RPMI7951 (cell line): ENCODE measurements at regions not wholly inside any gene's neighbourhood (a gene's known extent, or its start where the extent isn't known, plus 50 kb on each side); places are given as distances from the start of the nearest gene placed in this dataset.
A peak's percentile ranks its signal among the peaks of the same experiment; 100 is the strongest.

Experiments
- DNase-seq: peaks from one replicate; pipeline ENCODE4 v3.0.0-alpha.2; 2012; ENCODE audit warnings: low read depth

GRCh38 chr15:85976986-85977385 lies 102.7 kb upstream of the AGBL1 start:
- DNase-seq = peak; percentile 38

- no peak for DNase-seq
These were observed 102.1 kb upstream of the AGBL1 start for GRCh38 chr15:85977586-85977985.

DNA sequence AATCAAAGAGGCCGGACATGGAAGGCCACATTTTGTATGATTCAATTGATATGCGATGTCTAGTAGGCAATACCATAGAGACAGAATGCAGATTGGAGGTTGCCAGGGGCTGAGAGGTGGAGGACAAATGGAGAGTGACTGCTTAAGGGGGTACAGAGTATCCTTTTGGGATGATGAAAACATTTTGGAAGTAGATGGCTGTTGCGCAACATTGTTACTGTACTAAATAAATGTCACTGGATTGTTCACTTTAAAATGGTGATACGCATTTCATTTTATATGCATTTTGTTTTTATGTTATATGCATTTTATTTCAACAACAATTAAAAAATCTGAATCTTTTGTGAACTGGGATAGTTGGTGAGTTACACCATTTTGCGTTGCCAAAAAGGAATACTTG lies 99.7 kb upstream of the AGBL1 start:
- no peak for DNase-seq

DNA sequence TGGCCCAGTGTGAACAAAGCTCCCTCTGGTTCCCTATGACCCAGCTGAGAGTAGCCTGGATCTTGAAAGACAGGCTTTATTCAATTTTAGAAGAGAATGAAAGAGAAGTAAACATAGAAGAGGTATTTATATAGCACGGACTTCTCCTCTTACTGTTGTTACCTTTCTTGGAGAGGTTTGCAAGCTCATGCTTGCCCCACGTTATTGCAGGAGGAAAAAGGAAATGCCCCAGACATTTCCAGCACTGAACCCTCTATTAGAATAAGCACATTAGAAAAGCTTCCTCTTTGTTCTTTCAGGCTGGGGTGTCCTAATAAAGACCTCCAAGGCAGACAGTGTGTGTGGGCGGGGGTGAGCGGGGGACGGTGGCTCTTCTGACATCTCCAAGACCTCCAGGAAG lies 98.7 kb upstream of the AGBL1 start:
- DNase-seq = no peak

DNA sequence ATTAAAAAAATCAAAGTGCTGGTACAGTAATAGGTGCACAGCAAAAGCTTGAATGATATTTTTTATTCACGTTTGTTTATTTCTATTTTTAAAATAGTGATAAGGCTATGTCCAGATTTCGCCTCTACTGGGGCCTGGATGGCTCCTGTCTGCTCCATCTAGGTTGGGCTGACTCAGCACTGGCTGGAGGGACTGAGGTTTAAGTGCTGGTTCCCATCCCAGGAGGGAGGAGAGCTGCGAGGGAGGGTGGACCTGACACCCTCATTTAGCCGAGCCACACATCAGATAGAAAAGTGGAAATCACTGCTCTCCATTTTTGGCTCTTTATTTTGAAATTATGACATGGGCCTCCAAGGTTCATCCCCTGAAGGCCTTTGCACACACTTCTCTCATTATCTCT lies 95.4 kb upstream of the AGBL1 start:
- no peak for DNase-seq

DNA sequence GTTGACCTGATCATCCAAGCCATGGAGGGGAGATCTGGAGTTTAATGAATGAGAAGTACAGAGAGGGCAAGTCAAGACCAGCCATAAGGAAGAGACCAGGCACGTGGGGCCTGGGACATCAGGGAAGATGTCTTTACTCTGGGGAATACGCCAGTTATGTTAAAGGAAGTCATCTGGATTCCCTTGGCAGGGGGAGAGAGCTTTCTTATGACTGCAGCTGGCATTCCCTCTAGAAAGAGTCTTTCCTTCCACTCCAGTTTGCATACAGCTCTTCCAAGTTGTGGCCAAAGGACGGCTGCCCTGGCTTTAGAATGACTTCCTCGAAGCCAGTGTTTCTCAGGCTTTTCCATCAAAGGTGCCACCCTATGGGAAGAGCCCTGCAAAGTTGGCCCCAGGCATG lies 93.6 kb upstream of the AGBL1 start:
- no peak for DNase-seq

DNA sequence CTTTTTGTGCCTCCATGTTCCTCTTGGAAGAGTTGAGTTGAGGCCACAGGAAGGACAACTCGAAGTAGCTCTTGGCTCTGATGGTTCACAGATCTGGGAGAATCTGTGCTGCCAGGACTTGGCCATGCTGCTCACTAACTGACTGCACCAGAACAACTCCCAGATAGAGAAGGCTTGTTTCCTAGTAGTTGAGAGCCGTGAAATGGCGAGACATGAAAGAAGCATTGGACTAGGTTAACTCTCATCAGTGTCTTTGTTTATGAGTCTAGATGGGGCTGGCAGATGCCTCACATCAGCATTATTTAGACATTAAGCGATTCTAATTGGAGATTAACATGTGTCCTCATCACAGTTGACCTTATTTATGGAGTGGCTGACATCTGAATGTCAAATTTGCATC lies 92.9 kb upstream of the AGBL1 start:
- DNase-seq = no peak

GRCh38 chr15:85988741-85989140 lies 90.9 kb upstream of the AGBL1 start:
- DNase-seq = no peak

DNA sequence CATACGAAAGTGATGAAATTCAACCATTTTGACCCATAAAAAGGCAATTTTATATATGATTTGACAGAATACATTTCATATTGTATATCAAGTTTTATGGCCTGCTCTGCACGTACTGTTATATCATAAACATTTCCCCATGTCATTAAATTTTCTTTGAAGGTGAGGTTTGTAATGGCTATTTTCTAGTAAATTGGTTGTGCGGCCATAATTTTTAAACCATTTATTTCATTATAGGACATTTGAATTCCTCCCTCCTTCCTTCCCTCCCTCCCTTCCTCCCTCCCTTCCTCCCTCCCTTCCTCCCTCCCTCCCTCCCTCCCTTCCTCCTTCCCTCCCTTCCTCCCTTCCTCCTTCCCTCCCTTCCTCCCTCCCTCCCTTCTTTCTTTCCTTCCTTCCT lies 87.4 kb upstream of the AGBL1 start:
- no peak for DNase-seq

- DNase-seq = no peak
These were observed 86.6 kb upstream of the AGBL1 start for GRCh38 chr15:85993116-85993515.

DNA sequence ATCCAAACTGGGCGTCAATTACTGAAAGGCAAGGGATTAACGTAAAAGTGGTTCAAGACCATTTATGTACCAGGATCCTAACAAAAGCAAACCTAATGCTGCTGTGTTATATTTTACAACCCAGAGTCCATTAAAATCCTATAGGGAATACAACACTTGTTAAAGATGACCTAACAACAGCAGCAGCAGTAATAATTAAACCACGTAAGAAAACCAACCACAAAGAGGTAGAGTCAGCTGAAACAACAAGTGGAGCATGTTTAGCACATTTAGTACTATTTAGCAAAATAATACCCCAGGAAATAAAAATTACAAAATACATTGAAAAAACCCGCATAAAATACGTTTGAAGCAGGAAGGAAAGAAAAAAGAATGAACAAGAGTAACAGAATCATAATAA lies 82.1 kb upstream of the AGBL1 start:
- no peak for DNase-seq

DNA sequence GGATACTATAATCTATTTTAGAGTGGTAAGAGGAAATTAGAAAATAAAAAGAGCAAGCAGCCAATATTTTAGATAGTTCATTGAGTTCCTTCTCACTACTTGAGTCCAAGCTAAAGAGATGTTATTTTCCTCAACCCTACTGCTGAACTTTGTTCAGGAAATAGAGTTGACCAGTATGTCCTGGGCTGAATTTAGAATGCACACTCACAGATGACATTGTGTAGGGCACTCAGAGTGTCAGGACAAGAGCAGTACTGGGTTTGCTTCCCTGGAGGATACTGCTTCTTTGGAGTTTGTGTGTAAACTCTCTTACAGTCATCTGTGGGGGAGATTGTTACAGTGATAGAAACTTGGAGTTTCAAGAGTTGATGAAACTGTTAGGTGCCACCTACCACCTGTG lies 80.0 kb upstream of the AGBL1 start:
- DNase-seq = no peak

GRCh38 chr15:86001200-86001599 lies 78.5 kb upstream of the AGBL1 start:
- DNase-seq = peak; percentile 54

GRCh38 chr15:86002444-86002843 lies 77.2 kb upstream of the AGBL1 start:
- DNase-seq = peak; percentile 37

- DNase-seq = no peak
These were observed 75.6 kb upstream of the AGBL1 start for GRCh38 chr15:86004061-86004460.

DNA sequence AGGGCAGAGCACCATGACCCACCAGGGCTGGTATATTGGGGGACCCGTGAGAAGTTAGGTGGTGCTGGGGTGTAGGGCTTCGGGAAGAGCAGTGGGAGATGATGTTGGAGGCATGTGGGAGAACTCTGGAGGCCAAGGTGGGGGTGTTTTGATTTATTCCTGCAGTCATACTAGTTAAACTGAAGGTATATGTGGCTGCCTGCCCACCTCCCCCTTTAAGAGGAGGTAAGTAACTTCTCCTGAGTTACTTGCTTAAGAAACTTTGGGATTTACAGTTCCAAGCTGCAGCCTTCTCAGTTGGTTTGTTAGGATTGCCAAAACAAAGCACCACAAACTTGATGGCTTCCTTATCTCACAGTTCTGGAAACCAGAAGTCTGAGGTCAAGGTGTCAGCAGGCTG lies 73.1 kb upstream of the AGBL1 start:
- no peak for DNase-seq

GRCh38 chr15:86009727-86010126 lies 69.9 kb upstream of the AGBL1 start:
- DNase-seq = no peak

GRCh38 chr15:86010398-86010797 lies 69.3 kb upstream of the AGBL1 start:
- DNase-seq = no peak

DNA sequence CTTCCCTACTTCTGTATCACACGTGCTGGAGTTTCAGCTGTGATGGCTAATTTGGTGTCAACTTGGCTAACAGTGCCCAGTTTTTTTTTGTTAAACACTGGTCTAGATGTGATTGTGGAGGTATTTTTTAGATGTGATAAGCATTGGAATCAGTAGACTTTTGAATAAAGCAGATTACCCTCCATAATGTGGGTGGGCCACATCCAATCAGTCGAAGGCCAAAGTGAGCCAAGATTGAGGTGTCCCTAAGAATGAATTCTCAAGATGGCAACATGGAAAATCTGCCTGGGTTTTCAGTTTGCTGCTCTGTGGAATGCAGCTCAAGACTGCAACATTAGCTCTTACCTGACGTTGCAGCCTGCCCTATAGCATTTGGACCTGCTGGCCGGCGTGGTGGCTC lies 68.8 kb upstream of the AGBL1 start:
- DNase-seq = no peak

GRCh38 chr15:86014016-86014415 lies 65.7 kb upstream of the AGBL1 start:
- DNase-seq = no peak

- DNase-seq = no peak
These were observed 62.9 kb upstream of the AGBL1 start for GRCh38 chr15:86016750-86017149.

DNA sequence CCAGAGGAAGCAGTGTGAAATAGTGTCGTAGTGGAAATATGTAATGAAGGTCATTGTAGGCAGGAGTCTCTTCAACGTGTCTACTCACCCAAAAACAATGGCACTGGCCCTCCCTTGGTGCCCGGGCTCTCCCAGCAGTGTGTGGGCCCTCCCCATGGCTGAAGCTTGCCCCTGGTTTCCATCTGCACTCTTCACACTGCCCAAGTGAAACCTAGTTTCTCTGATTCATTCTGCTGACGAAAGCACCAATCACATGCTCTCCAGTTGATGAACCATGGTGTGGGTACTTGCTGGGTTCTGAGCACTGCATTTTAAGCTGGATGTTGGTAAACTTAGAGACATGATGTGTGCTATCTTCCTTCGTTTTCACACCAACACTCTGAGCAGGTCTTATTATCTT lies 61.0 kb upstream of the AGBL1 start:
- DNase-seq = no peak

DNA sequence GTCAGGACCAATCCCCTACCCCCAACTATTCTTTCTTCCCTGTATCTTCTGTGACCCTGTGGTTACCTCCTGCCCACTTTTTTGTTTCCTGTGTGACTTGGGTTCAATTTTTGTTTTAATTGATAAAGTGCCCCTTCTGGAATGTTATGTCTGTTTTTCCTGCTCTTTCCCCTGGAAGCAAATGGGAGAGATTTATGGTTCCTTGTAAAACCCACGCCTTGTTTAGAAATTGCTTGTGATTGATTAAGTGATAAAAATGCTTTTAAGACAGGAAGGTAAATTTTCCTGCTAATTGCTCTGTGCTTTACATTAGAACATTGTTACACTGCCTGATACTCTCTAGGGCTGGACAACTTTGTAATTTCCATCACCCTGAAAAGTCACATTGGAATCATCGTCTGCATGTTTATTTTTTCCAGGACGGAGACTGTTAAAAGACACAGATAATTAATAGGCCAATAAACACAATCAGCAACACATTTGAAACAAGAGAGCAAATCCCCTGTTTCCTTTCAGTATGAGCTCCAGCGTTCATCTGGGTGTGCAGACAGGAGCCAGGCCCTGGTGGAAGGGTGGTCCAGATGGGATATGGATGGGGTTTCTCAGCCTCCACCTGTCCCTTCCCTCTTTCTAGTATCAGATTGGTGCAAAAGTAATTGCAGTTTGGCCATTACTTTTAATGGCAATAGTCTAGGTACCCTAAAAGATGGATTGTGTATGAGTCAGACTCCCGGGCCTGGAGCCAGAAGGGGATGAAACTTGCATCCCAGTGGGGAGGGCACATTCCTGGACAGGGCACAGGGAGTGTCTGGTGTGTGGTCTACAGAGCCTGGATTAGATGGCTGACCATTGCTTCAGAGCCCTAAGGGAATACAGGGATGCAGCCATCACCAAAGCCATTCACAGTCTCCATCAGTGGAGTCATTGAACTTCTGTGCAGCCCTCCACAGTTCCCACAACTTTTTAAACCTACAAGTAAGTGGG lies 58.1 kb upstream of the AGBL1 start:
- peak; percentile 60 for DNase-seq

DNA sequence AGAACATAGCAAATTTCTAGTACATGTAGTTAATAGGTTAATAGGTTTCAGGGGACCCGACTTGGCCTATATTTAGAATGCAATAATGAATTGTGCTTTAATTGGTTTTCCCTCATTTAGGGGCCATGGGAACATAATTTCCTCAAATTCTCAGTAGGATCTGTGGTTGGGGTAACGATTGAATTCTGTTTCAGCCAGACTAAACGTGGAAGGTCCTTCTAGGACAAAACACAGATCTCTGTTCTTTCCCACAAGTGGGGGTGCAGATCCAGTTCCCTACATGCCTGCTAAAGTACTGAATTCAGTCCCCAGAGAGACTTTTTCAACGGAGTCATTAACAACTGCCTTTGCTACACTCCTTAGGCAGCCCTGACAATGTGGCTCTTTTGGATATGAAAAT lies 50.7 kb upstream of the AGBL1 start:
- DNase-seq = no peak
